HG03432 (cell line): ENCODE measurements at regions not wholly inside any gene's neighbourhood (a gene's known extent, or its start where the extent isn't known, plus 50 kb on each side); places are given as distances from the start of the nearest gene placed in this dataset.

Source experiments
- ATAC-seq: cut with Tn5 transposase; IDR thresholded peaks from one replicate; pipeline ENCODE4 v1.9.1; 2021; ENCODE audit warnings: mild to moderate bottlenecking, moderate library complexity; ENCODE audit not compliant: unreplicated experiment

GRCh38 chr1:83596331-83596730 is 402.6 kb downstream of the TTLL7 start:
- ATAC-seq: no peak

GRCh38 chr1:83593073-83593472 is 405.9 kb downstream of the TTLL7 start:
- ATAC-seq: no peak

- no peak for ATAC-seq
Observed at GRCh38 chr1:83588140-83588539, 410.8 kb downstream of the TTLL7 start.

GRCh38 chr1:83583351-83584014 is 415.4 kb downstream of the TTLL7 start:
- peak; percentile 61 for ATAC-seq

GRCh38 chr1:83581747-83582146 is 417.2 kb downstream of the TTLL7 start:
- no peak for ATAC-seq

GRCh38 chr1:83574791-83575190 is 424.1 kb downstream of the TTLL7 start:
- peak; percentile 82 for ATAC-seq

GRCh38 chr1:83573776-83574175 is 425.2 kb downstream of the TTLL7 start:
- no peak for ATAC-seq

GRCh38 chr1:83571536-83571935 is 427.4 kb downstream of the TTLL7 start:
- no peak for ATAC-seq

- no peak for ATAC-seq
Observed at GRCh38 chr1:83561346-83561745, 437.6 kb downstream of the TTLL7 start.

- peak; percentile 57 for ATAC-seq
Observed at GRCh38 chr1:83559129-83559840, 439.6 kb downstream of the TTLL7 start.

GRCh38 chr1:83555871-83556270 is 443.1 kb downstream of the TTLL7 start:
- no peak for ATAC-seq

- peak; percentile 41 for ATAC-seq
Observed at GRCh38 chr1:83554174-83554573, 444.8 kb downstream of the TTLL7 start.

GRCh38 chr1:83552820-83553219 is 446.1 kb downstream of the TTLL7 start:
- ATAC-seq: no peak

GRCh38 chr1:83548311-83548710 is 450.6 kb downstream of the TTLL7 start:
- ATAC-seq: no peak

- ATAC-seq: no peak
Observed at GRCh38 chr1:83547901-83548300, 451.0 kb downstream of the TTLL7 start.

- no peak for ATAC-seq
Observed at GRCh38 chr1:83546874-83547273, 452.1 kb downstream of the TTLL7 start.

GRCh38 chr1:83545066-83545862 is 453.7 kb downstream of the TTLL7 start:
- no peak for ATAC-seq

- ATAC-seq: no peak
Observed at GRCh38 chr1:83543222-83543973, 455.5 kb downstream of the TTLL7 start.

- no peak for ATAC-seq
Observed at GRCh38 chr1:83531521-83532309, 467.2 kb downstream of the TTLL7 start.

- ATAC-seq: no peak
Observed at GRCh38 chr1:83530506-83530905, 468.4 kb downstream of the TTLL7 start.
